ENCODE measurements at regions not wholly inside any gene's neighbourhood (a gene's known extent, or its start where the extent isn't known, plus 50 kb on each side); places are given as distances from the start of the nearest gene placed in this dataset.

DNA sequence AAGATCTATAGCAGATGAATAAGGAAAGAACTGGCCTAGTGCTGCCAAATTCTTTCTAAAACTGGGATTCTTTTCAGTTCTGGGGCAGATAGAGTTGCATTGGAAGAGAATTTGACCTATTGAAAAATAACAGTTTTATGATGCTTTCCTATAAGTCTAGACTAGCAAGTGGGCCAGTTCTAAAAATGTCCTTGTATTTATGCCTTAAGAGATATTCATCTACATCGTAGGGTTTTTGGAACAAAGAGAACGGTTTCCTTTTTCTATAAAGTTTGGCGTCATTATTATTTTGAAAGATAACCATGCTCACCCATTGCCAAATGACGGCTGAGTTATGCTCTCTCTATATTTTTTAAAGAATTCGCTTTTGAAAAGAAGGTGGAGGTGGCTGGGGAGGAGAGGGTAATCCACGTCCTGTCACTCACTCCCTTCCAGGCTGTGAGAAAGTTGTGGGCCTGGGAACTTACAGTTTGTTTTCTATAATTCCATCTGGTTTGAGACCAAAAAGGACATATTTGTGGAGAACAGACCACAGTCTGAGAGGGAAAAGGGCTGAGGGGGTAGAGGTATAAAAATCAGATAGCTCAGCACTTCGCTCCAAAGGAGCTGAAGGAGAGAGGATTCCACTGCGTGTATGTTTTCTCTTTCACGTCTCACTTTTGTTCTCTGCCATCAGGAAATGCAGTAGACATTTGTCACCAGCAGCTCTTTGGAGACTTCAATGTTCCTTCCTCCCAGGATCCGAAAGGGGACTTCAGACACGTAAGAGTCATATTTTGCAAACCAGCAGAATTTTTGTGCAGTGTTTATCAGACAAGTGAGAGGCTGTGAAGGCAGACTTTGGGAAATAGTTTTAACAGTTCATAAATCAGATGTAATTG lies 281.9 kb upstream of the FN1 start:
- no peak for DNase-seq (ENCODE audit: low read depth in 2 of 2)

DNA sequence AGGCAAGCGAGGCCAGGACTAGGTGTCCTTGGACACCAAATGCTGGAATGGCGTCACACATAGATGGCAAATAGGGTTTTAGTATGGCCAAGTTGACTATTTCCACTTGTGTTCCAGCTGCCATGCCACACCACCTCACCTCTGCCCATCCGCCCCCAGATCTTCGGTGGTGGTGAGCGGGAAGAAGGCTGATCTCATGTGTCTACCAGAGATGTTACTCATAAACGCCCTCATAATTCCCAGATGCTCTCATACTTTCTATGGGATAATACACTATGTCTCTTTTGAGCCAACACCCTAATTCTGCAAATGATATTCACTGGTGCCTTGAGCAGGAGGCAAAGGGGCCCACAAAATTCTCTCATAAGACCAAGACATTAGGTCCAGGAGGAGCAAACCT lies 281.1 kb upstream of the FN1 start:
- no peak for DNase-seq (ENCODE audit: low read depth in 2 of 2)

DNA sequence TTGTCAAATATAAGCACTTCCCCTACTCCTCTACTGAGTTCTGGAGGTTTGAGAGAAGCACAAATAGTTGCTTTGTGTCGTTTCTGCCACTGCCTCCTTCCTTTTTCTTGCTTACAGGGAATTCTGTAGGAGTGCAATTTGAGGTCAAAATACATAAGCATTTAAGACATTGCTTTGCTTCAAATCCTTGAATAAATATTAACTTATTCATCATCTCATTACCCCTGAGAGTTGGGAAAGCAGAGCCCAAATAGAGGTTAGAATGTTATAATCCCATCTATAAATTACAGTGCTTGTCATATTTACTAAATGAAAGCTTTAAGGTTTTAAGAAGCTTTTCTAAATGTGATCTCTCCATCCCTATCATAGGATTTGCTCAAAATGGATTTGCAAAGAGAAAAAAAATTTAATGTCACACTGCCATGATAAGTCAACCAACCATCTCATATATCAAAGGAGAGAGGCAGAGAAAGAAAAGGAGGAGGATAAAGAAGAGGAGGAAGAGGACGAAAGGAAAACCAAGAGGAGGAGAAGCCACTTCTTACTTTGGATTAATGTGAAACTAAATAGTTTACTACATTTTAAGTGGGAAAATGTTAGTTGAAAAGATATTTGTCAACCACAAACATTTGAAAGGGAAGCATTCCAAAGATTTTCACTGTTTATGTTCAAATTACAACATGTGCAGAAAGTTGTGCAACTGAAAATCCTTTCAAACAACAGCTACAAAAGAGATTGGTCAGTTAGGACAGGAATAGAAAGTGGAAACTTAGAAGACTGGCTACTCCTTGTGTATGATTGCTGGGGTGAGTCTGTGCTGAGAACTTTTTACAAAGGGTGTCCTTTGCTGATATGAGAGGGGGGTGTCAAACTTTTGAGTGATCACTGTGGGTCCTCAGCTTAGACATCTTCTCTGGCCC lies 277.3 kb upstream of the FN1 start:
- DNase-seq (ENCODE audit: low read depth in 2 of 2) = no peak

DNA sequence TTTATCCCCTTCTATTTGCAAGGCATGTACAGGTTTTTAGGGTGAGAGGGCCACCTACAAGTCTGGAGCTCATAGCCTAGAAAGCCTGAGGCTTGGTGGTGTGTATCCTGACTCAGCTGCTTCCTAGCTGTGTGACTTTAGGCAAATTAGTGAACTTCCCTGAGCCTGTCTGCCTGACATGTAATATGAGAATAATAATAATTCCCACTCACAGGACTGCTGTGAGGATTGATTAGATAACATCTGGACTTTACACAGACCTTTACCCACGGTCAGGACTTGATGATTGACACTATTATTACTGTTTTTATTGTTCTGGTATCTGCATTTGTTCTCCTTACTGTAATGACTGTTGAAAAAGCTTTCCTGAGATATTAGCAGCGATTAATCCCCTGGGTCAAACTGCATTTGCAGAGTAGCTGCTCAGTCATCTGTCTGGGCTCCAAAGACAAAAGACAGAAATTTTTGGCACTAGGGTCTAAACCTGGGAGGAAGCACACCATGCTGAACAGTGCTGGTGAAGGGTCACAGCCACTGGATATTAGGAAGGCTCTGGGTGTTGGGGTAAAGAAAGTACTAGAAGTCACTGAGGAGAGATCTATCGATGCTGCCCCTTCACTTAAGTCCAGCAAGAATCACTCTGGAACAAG lies 276.5 kb upstream of the FN1 start:
- no peak for DNase-seq (ENCODE audit: low read depth in 2 of 2)

DNA sequence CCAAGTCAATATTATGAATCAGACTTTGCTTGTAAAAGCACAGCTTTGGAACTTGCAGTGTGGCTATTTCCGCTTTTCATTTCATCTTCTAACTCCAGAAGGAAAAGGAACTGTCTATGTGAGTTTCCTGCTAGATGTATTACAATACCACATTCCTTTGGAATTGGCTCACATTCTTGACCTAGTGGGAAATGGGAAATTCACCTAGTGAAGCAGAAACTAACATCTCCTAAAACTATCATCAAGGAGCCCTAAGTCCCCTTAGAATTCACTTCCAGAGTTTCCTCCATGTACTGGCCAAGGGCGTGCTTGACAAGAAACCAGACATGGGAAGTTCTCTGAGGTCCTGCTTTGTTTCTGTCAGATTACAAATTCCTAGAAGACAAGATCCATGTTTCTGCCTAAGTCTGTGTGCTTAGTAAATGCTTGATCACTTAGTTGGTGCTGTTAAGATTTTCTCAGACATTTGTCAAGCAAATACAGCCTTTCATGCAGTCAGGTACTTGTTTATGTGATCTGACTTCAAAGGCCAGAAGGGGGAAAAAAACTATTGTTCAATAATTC lies 275.7 kb upstream of the FN1 start:
- DNase-seq (ENCODE audit: low read depth in 2 of 2) = no peak

DNA sequence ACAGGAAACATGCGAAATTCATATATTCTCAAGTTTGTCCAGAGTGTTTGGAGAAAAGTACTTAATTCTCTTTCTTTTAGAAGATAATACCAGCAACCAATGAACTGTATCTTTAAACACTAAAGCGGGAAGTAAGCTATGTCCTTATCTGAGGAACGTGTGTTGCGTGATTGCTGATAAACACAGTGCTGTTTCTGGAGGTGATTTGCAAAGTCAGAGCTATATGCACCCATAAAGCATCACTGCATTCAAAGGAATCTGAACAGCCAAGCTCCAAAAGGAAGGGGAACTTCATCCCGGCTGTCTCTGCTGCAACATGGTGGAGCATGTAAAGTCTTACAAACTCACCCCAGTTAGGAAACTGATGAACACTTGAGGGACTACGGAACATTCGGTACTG lies 271.7 kb upstream of the FN1 start:
- no peak for DNase-seq (ENCODE audit: low read depth in 2 of 2)

DNA sequence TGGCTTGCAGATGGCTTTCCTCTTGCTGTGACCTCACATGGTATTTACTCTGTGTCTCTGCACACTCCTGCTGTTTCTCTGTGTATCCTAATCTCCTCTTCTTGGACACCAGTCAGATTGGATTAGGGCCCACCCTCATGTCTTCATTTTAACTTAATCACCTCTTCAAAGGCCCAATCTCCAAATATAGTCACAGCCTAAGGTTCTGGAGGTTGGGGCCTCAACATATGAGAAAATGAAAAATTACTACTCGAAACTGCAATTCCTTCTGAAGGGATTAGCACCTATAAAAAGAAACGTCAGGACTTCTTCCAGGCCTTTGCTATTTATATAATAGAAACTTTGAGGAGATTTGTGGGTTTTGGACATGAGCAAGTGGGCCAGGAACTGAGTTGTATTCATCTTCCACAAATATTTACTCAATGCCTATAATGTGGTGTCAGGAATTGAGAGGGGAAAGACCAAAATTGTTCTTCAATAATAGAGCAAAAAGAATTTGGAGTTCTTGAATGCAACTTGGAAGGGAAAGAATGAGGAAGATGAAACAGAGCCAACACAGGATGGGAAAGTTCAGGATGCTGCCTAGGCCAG lies 270.0 kb upstream of the FN1 start:
- no peak for DNase-seq (ENCODE audit: low read depth in 2 of 2)

DNA sequence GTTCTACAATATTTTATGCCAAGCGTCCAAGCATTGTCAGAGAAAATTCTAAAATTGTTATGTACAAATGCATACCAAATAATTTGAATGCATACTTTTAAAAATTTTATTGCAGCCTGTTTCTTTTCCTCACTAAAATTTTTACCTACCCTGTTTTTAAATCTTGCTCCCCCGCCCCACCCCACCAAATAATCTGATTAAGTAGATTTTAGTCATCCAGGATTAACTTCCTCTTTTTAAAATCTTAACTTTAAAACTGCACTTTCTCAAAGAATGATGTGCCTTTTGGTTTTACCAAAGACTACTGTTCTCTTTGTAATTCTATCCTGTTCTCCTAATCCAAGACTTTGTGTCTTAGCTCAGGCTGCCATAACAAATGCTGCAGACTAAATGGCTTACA lies 269.4 kb upstream of the FN1 start:
- no peak for DNase-seq (ENCODE audit: low read depth in 2 of 2)

DNA sequence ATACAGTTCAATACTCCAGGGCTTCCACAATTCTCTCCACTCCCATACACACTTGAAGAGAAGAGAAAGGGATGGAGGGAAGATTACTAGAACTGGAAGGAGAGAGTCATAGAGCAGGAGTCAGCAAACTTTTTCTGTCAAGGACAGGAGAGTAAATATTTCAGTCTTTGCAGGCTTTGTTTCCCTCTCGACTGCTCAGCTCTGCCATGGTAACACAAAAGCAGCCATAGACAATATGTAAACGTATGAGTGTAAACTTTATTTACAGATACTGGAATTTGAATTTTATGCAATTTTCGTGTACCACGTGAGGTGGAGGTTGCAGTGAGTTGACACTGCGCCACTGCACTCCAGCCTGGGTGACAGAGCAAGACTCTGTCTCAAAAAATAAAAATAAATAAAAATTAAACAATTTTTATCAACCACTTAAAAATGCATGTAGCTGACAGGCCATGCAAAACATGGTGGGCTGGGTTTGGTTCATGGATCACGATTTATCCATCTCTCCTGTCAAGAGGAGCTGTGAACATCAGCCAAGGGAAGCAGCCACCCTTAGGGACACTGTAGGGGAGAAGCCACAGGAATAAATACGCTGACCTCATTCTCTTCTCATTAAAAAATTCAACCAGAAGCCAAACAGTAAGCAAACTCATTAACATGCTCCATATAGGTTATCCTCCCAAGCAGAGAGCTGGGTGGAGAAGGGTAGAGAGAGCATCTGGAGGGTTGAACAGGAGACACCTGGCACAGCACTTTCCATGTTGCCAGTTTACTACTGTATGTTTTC lies 266.4 kb upstream of the FN1 start:
- DNase-seq (ENCODE audit: low read depth in 2 of 2) = no peak

DNA sequence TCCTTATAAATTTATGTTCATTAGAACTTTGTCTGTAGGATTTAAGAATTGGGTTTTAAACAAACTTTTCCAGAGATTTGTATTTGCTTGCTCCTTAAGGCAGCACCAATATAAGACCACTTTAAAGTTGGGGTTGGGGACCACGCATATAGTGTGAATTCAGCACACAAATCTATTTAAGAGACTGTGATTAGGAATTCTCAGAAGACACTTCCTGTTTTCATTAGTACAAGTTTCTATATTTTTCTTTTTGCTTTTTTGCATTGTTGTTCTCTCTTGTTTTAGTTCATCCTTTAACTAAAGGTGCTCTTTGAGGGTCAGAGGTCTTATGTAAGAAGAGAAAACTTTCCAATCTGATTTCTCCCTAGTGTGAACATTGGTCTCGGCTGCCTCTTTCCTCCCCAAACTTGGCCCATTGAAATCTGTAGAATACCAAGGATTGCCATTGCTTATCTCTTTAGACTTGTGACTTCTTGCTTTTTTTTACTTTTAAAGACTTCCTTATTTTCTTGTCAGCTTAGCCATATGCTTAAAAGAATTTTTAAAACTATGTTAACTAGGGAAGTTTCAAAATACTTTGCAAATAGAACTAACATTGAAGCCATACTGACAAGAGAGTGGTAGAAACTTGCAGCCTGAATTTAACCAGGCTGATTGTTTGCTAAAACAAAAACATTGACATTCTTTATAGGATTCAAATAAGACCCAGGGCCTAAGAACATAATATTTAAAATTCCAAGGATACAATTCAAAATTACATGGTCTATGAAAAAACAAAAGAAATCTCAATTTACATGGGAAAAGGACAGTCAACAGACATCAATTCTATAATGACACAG lies 264.1 kb upstream of the FN1 start:
- no peak for DNase-seq (ENCODE audit: low read depth in 2 of 2)

DNA sequence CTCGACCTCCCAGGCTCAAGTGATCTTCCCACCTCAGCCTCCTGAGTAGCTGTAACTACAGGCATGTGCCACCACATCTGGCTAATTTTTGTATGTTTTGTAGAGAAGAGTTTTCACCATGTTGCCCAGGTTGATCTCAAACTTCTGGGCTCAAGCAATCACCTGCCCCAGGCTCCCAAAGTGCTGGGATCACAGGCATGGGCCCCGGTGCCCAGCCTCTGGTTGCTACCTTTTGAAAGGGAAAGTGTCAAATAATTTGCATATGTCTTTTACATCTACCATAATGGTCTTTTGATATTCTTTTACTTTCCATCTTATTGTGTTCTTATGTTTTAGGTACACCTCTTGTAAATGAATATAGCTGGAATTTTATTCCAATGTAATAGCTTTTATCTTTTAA lies 263.1 kb upstream of the FN1 start:
- no peak for DNase-seq (ENCODE audit: low read depth in 2 of 2)

DNA sequence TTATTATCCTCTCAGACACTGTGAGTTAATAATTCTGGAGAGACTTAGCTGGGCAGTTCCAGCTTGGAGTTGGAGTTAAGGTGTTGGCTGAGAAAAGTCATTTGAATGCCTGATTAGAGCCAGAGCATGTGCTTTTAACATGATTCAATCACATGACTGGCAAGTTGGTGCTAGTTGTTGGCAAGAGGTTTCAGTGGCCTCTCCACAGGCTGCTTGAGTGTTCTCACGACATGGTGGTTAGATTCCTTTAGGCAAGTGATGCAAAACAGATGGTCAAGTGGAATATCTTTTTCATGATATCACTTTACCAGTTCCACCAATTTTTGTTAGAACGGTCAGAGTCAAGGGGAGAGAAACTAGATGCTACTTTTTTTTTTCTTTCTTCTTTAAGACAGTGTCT lies 262.7 kb upstream of the FN1 start:
- DNase-seq (ENCODE audit: low read depth in 2 of 2) = no peak

DNA sequence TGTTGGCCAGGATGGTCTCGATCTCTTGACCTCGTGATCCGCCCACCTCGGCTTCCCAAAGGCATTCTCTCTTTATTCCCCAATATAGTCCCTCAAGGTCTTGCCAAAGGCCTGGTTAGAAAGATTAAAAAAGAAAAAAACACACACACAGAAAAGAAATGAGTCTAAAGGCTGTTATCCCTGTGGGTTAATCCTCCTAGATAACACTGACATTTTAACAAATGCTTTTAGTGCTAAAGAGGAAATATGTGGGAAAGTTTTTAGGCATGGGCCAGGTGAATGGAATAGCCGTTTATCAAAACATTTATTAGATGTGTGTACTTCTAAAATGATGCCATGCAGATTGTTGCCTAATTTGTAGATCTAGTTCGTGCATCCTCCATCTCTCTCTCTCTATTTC lies 261.6 kb upstream of the FN1 start:
- DNase-seq (ENCODE audit: low read depth in 2 of 2) = no peak

DNA sequence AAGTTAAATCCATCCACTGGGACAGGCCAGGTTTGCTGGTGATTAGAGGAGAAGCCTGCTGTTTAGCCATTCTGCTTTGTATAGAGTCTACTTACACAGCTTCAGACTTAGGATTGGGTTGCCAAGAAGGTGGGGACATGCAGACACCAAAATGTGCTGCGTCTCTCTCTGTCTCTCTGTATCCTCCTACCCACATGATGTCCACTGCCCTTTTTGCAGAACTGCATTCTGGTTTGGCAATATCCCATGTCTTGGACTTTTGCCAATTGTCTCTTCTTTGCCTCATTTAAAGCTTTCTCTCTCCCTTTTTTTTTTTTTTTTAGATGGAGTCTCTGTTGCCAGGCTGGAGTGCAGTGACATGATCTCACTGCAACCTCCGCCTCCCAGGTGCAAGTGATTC lies 261.1 kb upstream of the FN1 start:
- DNase-seq (ENCODE audit: low read depth in 2 of 2) = no peak

DNA sequence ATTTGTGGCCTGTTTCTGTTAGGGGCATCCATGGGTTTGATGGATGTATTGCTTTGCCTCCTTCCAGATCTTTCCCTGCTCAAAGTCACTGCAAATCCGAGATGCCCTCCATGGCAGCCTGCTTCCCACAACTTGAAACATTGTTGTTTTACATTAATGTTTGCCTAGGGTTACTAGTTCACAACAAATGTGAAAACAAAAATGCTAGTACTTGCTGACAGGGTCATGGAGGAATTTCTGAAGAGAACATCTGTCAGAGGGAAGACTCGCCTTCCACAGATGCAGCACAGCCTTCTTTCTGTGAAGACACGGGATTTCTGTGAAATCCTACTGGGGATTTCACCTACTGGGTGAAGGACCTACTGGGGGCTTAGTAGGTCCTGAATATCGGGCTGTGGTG lies 260.0 kb upstream of the FN1 start:
- DNase-seq (ENCODE audit: low read depth in 2 of 2) = no peak

DNA sequence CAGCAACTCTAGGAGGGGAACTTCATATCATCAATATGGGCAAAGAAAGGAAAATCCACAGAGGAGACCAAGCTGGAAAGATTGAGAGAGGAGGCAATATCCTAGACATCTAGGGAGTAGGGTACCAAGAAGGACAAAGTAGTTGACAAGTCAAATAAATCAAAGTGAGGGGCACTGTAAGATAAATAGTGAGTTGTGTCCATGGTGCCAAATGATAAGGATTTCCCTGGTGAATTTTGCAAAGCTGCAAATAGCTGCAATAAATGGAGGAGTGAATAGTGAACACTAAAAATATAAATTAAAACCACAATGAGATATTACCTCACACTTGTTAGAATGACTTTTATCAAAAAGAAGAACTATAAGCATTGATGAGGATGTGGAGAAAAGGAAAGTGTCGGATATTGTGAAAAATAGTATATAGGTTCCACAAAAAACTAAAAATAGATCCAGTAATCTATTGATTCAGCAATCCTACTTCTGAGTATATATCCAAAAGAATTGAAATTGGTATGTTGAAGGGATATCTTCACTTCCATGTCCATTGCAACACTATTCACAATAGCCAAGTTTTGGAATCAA lies 258.2 kb upstream of the FN1 start:
- DNase-seq (ENCODE audit: low read depth in 2 of 2) = no peak

DNA sequence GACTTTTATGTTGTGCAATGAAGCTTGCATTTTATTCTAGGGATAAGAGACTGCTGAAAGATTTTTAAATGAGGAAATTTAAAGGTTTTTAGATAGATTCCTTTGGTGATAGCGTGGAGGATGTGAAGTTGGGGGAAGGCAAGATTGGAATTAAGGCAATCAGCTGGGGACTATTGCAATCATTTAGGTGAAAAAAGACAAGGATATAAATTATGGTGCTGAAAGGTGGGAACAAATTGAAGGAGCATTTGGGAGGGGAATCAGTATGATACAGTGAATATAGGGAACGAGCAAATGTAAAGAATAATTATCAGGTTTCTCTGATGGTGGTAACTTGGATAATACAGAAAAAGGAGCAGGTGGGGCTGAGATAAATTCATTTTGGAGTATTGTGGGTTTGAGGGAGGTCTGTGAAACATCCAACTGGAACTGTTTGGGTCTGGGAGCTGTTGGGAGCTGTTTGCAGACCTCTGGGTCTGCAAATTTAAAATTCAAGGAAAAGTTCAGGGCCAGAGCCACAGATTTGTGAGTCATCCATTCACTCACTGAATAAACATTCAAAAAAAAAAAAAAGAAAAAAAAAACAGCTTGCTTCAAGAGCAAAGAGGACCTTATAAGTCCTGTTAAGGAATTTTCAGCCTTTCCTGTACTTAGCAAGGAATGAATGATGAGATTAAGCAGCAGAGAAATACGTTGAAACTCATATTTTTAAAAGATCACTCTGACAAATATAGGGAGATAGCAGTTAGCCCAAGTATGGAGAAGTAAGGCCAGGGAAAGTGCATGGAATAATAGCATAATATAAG lies 257.5 kb upstream of the FN1 start:
- DNase-seq (ENCODE audit: low read depth in 2 of 2) = no peak

DNA sequence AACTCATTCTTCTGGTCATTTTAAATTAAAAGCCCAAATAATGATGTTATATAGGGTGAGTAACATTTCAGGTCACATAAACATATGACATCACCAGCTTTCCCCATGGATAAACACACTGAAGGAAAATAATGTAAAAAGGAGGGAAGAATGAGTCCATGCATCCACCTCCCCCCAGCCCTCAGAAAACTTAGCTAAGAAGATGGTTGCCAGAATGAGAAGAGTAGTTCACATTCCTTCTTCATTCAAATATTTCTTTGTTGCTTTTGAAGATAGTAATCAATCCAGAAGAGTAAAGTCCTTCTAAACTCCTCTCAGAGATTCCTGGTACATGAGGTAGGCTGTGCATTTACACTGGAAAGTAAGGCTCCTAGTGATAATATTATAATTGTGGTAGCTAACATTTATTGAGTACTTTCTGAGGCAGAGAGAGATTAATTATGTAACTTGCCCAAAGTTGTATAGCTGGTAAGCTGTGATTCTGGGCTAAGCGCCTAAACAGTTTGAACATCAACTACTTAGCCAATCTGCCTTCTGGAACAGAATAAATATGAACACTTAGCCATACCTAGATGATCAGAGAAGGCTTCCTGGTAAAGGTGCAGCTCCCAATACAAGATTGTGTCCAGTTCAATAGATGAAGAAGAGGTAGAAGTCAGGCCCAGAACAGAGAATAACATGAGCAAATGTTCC lies 256.7 kb upstream of the FN1 start:
- DNase-seq (ENCODE audit: low read depth in 2 of 2) = no peak

Data from stimulated activated CD8-positive, alpha-beta memory T cell treated with anti-CD3 and anti-CD28 coated beads, Interleukin-2, amount 100 ng/mL, for 1 hour (primary cell).